NCI-H345 treated with DMSO at 0.1 percent for 48 hours (cell line): ENCODE measurements at regions not wholly inside any gene's neighbourhood (a gene's known extent, or its start where the extent isn't known, plus 50 kb on each side); places are given as distances from the start of the nearest gene placed in this dataset.
"Not testable (repeated sequence)": the region's sequence is repeated elsewhere in the genome, so short reads cannot be mapped to it uniquely, and the experiment has no call there.

Source experiments
- DNase-seq: peaks from one replicate; lab custom pipeline; 2025; ENCODE audit not compliant: unreplicated experiment; lab: John Stamatoyannopoulos, UW

DNA sequence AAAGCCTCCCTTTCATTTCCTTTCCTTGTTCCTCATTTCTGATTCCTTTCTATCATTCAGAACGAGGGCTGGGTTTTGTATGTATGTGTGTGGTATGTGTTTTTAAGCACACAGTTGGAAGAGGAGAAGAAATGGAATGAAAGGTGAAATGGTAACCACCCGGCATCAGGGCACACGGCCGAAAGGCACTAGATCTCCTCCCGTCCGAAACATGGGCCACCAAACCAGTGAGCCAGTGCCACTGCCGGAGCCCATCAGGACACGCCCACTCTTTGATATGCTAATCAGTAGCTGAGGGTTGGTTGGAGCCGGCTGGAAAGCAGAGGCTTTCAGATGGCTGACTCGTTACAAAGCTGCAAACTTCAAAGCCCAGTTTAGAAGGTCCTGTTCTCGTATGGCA is 228.6 kb upstream of the JARID2 start:
- no peak for DNase-seq

DNA sequence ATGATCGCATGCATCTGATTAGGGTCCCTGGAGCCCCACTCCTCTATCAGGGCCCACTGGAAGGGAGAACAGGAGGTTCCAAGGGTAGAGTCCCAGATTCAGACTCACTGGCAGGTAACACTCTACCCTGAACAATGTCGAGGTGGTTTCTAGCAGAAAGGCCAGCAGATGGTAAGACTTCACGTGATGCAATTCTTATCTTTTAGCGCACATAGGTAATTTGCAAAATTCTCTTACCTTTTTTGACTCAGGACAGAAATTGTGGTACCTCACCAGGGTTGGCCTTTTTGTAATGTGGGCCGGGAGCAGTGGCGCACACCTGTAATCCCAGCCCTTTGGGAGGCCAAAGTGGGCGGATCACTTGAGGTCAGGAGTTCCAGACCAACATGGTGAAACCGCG is 228.1 kb upstream of the JARID2 start:
- DNase-seq, result no peak

DNA sequence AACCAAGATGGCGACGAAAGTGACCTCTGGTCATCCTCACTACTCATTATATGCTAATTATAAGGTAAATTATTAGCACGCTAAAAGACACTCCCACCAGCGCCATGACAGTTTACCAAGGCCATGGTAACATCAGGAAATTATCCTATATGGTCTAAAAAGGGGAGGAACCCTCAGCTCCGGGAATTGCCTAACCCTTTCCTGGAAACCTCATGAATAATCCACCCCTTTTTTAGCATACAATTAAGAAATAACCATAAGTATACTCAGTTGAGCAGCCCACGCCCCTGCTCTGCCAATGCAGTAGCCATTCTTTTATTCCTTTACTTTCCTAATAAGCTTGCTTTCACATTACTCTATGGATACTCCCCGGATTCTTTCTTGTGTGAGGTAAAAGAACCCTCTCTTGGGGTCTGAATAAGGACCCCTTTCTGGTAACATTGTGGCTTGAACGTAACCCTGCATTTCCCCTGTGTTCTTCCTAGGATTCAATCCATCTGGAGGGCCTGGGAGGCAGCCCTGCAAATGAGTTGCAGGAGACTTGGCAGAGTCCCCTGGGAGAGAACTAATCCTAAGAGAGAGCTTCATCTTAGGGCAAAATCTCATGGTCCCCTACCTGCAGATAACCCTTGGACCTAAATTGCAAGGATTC is 225.6 kb upstream of the JARID2 start:
- no peak for DNase-seq

DNA sequence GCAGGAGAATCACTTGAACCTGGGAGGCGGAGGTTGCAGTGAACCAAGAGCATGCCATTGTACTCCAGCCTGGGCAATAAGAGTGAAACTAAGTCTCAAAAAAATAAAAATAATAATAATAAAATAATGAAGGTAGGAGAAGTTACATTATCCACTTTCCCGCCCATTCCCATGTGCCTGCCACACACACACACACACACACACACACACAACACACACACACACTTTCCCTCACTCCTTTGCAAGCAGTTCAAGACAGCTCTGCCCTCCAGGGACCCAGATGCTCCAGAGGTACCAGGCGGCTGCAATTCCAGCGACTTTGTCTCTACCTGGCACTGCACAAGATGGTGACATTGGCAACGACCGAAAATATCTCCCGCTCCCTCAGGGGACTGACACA is 224.8 kb upstream of the JARID2 start:
- no peak for DNase-seq

DNA sequence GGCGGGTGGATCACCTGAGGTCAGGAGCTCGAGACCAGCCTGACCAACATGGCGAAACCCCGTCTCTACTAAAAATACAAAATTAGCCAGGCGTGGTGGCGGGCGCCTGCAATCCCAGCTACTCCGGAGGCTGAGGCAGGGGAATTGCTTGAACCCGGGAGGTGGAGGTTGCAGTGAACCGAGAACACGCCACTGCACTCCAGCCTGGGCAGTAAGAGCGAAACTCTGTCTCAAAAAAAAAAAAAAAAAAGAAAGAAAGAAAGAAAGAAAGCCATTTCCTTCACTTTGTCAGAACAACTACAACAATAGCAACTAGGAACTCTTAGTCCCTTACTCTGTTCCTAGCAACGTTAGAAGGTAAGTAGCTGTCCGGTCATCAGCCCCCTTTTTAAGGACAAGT is 222.9 kb upstream of the JARID2 start:
- not testable (repeated sequence) for DNase-seq

DNA sequence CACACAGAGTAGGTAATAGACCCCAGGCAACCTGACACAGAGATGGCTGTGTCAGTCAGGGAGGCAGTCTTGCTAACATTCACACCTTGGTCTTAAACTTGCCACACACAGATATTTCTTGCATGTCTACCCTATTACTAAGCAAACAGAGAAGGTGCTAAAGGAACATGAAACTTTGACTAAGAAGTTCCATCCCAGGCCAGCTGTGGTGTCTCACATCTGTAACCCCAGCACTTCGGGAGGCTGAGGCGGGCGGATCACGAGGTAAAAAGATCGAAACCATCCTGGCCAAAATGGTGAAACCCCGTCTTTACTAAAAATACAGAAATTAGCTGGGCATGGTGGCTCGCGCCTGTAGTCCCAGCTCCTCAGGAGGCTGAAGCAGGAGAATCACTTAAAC is 222.4 kb upstream of the JARID2 start:
- no peak for DNase-seq

DNA sequence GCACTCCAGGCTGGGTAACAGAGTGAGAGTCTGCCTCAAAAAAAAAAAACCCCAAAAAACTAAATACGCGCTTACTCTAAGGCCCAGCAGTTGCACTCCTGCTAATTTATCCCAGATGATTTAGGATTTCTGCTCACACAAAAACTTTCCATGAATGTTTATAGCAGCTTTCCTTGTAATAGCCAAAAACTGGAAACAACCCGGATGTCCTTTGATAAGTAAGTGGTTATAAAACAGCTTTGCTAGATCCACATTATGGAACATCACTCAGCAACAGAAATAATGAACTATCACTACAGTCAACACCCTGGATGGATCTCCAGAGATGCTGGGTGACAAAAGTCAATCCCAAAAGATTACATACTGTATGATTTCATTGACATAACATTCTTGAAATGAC is 220.4 kb upstream of the JARID2 start:
- DNase-seq, result no peak

DNA sequence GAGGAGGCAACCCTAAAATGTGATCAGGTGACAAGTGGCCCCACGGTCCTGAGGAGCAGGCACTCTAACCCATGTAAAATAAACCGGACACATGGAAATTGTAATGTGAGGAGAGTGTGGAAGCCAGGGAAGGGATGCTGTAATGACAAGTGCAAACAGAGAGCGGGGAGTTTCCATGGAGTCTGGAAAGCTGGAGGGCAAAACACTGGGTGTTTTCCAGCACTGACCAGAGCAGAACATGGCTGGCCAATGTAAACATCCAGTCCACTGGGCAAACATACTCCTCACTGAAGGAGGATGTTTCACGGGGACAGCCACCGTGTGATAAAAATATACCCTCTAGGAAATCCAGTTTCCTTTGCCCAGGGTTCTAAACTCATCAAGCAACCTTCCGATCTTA is 219.0 kb upstream of the JARID2 start:
- no peak for DNase-seq

DNA sequence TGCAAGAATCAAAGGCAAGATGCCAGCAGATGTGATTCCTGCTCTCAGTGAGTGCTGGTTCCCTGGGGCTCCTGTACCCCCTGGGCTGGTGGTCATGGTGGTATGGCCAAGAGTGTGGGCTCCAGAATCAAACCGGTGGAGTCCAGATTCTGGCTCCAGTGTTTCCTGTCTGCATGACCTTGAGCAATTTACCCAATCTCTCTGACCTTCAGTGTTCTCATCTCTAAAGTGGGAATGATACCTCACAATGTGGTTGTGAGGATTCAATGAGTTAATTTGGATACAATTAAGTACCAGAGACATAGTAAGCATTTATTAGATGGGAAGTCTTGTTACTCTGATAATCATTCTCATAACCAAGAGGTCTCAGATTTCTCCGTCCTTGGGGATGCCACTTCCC is 218.4 kb upstream of the JARID2 start:
- no peak for DNase-seq

DNA sequence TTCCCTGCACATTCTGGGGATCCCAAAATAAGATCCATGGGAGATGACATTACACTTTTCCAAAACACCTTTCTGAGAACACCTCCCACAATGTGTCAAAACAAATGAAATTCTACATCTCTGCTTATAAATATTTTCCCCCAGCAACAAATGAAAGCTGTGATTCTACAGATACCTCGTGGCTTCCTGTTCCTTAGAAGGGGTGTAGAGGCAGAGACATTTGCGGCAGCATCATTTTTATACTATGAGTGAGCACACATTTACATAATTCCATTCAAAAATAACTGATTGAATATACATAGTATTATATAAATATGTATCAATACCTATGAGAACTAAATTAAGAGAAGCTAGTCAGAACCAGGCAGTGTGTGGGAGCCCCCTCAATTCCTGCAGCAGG is 213.9 kb upstream of the JARID2 start:
- DNase-seq, result no peak

DNA sequence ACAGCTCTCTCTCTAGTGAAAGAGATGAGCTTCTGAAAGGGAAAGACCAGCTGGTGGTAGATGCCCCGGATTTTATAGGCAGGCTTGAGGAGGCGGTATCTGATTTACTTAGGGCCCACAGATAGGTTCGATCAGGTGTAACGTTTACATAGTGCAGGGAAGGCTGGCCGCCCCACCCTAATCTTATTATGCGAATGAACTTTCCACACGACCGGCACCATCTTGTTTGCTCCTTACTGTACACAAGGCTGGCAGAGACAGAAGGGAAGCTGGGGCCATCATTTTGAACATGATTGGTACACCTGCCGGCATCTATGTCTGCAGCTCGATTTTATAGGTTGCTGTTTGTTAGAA is 212.0 kb upstream of the JARID2 start:
- no peak for DNase-seq

DNA sequence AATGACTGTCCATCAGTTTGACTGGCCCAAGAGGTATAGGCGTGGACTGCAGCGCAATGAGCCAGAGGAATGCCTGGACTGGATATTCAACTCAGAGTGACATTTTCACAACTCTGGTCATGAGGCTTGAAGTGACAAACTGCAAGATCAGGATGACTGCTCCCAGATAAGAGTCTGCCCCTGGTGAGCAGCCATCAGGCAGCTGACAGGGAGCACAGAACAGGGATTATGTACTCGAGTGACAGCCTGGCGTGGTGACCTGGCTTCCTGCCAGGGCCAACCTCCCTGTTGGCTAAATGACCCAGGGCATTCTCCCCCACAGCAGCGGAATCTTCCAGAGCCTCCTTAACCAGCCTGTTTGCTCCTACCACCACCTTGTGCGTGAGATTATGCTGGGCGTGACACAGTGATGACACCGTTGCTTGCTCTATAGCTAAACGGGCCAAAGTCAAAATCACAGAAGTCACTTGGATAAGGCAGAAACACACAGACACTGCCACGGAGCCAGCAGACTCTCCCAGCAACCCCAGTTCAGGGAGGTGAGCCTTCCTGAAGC is 209.1 kb upstream of the JARID2 start:
- peak; percentile 9 for DNase-seq

DNA sequence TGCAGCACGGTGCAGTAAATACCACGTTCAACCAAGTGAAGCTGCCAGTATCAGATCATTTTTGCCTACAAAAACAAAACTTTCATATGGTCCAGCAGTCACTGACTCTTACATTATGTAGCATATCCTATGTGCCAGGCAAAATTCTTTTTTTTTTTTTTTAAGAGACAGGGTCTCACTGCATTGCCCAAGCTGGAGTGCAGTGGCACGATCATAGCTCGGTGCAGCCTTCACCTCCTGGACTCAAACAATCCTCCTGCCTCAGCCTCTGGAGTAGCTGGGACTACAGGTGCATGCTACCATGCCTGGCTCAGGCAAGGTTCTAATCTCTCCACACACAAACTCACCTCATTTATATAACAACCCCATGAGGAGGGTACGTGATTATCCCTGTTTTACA is 208.6 kb upstream of the JARID2 start:
- DNase-seq, result no peak

DNA sequence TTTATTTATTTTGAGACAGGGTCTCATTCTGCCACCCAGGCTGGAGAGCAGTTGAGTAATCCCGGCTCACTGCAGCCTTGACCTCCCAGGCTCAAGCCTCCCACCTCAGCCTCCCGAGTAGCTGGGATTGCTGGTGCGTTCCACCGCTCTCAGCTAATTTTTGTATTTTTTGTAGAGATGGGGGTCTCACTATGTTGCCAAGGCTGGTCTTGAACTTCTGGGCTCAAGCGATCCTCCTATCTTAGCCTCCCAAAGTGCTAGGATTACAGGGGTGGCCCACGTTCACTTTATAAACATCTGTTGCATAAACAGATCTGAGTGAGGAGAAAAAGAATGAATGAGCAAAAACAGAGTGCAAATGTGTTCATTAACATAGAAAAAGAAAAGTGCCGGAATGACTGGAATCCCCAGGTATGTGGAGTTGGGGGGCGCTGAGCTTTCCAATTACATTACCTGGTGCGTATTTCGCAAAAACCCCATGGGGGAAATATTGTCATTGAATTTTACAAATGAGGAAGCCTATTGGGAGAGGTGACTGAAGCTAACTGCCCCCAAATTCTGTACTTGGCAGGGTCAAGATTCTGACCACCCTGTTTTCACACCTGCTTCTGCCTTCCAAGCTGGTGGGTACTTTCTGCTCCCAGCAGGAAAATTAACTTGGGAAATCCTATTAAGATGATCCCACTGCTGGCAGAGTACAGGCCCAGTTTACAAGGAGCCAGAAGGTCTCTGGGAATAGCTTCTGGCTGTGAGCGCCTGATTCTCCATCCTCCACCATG is 207.7 kb upstream of the JARID2 start:
- no peak for DNase-seq

DNA sequence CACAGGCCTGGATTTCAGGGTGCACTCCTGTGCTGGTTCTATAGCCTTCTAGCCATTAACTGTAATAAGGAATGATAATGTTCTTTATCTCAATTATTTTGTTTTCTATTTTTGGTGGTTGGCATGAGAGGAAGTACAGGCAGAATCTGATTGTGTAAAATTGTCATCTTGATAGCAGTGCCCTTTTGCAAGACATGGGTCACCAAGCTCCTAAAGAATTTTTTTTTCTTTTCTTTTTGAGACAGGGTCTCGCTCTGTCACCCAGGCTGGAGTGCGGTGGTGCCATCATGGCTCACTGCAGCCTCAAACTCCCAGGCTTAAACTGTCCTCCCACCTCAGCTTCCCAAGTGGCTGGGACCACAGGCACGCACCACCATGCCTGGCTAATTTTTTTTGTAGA is 206.7 kb upstream of the JARID2 start:
- DNase-seq, result no peak

DNA sequence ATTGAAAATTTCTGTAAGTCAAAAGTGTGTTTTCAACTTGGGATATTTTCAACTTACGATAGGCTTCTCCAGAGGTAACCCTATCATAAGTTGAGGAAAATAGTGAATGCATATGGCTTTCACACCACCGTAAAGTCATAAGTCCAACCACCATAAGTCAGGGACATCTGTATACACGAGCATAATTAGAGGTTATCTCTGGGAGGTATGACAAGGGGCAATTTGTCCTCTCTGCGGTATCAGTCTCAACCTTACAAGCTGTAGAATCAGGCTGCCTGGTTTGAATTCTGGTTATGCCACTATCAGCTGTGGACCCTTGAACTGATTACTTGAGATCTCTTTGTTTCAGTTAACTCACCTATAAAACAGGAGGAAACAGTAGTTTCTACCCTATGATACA is 202.9 kb upstream of the JARID2 start:
- DNase-seq, result no peak

DNA sequence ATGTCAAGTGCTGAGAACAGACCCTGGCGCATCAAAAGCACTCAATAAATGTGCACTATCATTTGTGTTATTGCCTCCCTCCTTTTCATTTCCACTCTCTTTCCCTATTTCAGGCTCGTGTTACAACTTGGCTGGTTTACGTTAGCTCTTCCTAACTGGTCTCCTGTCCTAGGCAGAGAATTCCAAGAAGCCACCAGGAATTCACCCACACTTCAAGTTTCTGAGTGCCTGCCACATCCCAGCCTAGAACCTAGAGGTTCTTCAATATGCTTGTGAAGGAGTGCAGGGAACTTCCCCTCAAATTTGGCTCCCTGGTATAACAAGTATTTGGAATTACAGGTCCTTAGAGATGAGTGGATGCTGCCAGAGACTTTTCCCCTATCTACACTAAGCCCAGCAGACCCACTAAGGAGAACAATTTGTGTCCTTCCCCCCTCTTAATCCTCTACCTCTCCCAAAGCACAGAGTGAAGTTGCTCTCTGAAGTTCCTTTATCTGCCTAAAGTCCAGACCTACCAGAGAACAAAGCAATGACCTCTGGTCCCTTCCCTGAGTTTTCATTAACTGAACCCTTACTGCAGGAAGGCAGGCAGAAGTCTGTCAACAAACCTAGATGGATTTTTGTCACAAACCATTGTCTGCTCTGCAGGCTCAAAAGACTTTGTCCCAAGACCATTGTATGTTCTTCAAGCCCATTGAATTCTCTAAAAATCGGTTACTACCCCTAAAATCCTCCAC is 201.6 kb upstream of the JARID2 start:
- no peak for DNase-seq

DNA sequence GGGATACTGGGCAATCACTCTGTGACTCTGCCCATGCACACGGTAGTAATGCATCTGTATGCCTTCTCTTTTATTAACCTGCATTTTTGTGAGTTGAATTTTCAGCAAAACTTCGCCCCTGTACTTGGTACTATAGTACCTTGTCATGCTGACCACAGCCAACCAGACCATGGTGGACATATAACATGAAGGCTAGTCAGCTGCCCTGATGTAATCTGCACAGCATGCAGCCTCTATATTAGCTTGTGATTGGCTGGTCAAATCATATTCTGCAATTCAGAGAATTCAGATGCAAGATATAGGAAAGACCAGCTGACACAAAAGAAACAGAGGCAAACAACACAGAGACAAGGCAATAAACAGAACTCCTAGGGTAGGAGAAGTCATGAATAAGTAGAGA is 200.9 kb upstream of the JARID2 start:
- no peak for DNase-seq

DNA sequence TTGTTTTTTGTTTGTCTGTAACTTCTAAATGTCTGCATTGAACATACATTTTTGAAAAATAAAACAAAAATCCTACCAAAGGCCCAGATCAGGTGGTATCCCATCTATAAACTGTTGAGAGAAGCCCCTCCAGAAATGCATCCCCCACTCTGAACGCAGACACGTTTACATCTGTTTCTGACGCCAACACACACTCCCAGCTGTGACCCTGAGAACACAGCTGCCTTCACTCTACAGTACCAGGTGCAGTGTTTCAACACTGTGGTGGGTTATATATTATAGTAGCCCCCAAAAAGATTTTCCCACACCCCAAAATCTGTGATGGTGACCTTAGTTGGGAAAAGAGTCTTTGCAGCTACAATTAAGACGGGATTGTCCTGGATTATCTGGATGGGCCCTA is 199.1 kb upstream of the JARID2 start:
- DNase-seq, result no peak

DNA sequence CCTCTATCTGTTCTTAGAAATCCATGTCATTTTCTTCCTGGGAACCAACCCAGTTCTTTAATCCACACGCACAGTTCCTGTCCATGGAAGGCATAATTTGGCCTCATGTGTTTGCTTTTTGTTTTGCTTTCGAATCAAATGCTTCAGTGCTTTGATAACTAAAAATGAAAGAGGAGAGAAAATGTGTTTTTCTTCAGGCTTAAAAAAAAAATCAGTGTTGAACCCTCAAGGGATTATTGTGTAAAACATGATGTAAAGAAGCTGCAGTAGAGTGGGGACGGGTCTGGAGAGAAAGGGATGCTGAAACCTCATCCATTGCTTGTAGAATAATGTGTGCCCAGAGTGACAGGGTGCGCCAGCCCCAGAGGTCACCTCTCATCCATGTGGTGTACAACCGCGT is 197.5 kb upstream of the JARID2 start:
- DNase-seq, result no peak

DNA sequence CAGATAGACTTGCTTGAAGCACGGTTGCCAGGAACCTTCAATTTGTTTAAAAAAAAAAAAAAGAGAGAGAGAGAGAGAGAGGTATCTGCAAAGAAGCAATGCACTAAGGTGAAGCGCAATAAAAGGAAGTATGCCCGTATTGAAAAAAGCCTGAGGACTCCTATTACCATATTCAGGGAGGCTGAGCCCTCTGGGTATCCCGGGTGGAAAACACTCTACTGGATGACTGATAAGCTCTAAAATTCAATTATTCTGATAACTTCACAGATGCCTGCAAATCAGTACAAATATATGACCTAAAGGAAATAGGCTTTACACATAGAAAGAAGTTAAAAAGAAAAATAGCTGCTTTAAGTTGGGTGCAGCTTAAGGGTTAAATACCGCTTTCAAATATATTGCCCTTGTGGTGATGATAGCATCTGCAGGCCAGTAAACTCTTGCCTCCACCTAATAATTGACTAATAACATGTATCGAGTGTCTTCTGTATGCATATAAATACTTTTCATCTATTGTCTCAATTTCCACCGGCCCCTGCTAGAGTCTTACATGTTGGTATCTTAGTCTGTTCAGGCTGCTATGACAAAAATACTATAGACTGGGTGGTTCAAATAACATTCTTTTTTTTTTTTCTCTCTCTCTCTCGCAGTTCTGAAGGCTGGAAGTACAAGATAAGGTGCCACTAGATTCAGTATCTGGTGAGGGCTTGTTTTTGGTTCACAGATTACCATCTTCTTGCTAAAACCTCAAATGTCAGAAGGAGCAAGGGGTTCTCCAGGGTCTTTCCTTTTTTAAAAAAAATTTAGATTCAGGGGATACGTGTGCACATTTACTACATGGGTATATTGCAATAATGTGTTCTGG is 187.4 kb upstream of the JARID2 start:
- DNase-seq, result no peak
